ENCODE measurements at regions not wholly inside any gene's neighbourhood (a gene's known extent, or its start where the extent isn't known, plus 50 kb on each side); places are given as distances from the start of the nearest gene placed in this dataset.

DNA sequence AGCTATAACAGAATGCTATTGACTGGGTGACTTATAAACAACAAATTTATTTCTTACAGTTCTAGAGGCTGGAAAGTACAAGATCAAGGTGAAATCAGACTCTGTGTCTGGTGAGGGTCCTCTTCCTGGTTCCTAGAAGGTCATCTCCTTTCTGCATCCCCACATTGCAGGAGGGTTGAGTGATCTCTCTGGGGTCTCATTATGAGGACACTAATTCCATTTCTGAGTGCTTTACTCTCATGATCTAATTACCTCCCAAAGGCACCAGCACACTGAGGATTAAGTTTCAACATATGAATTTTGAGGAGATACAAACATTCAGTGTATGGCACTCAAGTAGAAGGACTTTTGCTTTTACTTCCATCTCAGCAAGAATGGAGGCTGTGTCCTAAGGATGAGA lies 534.1 kb upstream of the KCNMB2 start:
- no peak overlapping the region for H3K4me3 ChIP-seq (ENCODE audit: low read length)
- TF ChIP-seq, protein P1, sequence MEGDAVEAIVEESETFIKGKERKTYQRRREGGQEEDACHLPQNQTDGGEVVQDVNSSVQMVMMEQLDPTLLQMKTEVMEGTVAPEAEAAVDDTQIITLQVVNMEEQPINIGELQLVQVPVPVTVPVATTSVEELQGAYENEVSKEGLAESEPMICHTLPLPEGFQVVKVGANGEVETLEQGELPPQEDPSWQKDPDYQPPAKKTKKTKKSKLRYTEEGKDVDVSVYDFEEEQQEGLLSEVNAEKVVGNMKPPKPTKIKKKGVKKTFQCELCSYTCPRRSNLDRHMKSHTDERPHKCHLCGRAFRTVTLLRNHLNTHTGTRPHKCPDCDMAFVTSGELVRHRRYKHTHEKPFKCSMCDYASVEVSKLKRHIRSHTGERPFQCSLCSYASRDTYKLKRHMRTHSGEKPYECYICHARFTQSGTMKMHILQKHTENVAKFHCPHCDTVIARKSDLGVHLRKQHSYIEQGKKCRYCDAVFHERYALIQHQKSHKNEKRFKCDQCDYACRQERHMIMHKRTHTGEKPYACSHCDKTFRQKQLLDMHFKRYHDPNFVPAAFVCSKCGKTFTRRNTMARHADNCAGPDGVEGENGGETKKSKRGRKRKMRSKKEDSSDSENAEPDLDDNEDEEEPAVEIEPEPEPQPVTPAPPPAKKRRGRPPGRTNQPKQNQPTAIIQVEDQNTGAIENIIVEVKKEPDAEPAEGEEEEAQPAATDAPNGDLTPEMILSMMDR (conservative IDR thresholded peaks at IDR 0.05; ENCODE audit: low read depth, low read length) = no peak
- DNase-seq (ENCODE audit: low read depth) = no peak

DNA sequence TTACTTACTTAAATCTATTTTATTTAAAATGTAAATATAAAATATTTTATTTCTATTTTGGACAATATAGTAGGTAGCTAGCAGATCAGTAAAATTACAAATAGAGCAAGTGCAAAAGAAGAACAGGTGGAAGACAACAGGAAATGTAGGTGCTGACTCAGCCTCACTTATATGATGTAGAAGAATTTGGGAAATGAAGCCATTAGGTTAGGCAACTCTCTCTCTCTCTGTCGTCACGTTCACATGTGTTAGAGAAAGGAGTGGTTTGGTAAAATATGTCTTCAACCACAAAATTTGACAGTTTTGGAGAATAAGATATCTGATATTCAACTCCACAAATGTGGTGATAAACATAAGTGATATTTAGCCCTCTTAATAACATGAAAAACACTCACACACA lies 532.5 kb upstream of the KCNMB2 start:
- no peak for DNase-seq (ENCODE audit: low read depth)
- TF ChIP-seq, protein P1 (conservative IDR thresholded peaks at IDR 0.05; ENCODE audit: low read depth, low read length) = no peak

DNA sequence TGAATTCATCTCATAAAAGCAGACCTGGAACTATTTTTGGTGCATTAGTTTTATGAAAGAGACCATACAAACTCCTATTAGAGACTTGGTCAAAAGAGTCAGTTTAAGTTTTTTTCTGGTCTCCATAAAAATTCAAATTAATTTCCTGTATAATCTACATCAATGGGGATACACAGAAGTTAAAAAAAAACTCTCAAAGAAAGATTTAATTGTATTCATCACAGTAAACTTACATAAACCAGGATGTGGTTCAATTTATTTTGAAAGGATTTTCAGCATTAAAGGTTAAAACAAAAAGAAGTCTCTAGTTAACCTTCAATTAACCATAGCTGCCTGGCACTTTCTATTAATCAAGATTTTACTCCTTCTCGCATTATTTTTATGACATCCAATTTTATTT lies 530.3 kb upstream of the KCNMB2 start:
- TF ChIP-seq, protein P1 (conservative IDR thresholded peaks at IDR 0.05; ENCODE audit: low read depth, low read length) = no peak
- DNase-seq (ENCODE audit: low read depth) = no peak
- H3K4me3 ChIP-seq (ENCODE audit: low read length) = no peak overlapping the region

More for the DNA sequence above, 532.5 kb upstream of the KCNMB2 start:
- no peak overlapping the region for H3K4me3 ChIP-seq (ENCODE audit: low read length)

DNA sequence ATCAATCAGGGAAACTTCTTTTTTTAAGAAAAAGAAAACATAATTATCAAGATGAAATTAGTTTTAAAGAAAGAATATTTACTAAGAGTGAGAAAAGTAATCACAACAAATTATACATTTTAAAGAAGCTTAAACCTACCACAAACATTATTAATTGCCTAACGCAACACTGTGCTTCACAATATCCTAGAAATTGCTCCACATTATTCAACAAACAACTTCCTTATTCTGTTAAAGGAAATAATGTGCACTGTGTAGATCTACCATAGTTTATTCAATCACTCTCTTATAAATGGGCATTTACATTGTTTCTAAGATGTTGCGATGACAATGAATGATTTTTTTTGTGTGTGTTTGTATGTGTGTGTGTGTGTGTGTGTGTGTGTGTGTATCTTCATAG lies 525.9 kb upstream of the KCNMB2 start:
- no peak overlapping the region for H3K4me3 ChIP-seq (ENCODE audit: low read length)
- no peak for DNase-seq (ENCODE audit: low read depth)
- TF ChIP-seq, protein P1 (conservative IDR thresholded peaks at IDR 0.05; ENCODE audit: low read depth, low read length) = no peak

DNA sequence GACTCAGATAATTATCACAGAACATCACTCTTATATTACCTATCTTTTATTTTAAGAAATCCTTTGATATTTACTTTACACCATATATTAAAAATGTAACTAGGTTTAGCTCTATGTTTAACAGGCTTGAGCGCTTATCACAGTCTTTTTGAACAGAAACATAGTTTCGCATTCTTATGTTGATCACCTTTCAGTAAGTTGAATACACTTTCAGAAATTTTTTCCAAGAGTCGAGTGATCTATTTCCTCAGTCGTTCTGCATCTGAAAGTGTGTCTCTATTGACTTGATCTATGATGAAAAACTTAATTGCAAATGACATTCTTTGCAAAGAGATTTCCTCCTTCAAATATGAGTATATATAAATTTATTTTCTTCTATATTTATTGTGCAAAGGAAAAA lies 516.6 kb upstream of the KCNMB2 start:
- DNase-seq (ENCODE audit: low read depth) = no peak
- TF ChIP-seq, protein P1 (conservative IDR thresholded peaks at IDR 0.05; ENCODE audit: low read depth, low read length) = no peak

DNA sequence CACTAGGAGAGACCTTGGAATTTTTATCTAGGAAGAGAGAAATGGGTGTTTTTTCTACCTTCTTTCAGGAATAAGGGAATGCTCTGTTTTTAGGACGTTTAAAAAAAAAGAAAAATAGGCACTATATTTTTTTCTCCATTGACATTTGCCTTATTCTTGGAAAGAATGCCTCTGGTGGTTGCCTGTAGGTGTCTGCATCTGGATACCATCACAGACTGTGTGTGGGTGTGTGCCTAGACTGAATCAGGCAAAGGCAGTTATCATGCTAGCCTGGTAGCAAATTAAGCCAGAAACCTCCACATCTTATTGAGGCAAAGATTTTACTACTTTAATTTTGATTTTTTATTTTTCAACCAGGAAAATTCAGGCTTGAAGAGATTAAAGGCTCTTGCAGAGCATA lies 513.6 kb upstream of the KCNMB2 start:
- no peak for DNase-seq (ENCODE audit: low read depth)
- no peak overlapping the region for H3K4me3 ChIP-seq (ENCODE audit: low read length)

More for the DNA sequence above, 516.6 kb upstream of the KCNMB2 start:
- no peak overlapping the region for H3K4me3 ChIP-seq (ENCODE audit: low read length)

DNA sequence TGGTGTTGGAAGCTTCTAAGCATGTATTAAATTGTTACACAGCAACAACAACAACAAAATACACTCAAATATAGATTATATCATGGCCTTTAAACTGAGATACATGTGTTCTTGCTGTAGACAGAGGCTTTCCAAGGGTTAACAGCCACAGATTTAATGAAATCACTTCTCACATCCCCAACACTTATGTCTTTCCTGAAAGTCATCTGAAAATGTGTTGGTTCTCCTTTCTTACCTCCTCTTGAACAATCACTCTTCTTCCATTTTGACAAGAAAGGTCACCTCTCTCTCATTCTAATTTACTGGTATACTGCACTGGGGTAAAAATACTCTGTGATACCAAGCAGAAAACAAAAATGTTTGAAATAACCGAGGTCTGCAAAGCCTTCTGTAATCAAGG lies 507.3 kb upstream of the KCNMB2 start:
- no peak for DNase-seq (ENCODE audit: low read depth)
- H3K4me3 ChIP-seq (ENCODE audit: low read length) = no peak overlapping the region
- TF ChIP-seq, protein P1 (conservative IDR thresholded peaks at IDR 0.05; ENCODE audit: low read depth, low read length) = no peak

More for the DNA sequence above, 513.6 kb upstream of the KCNMB2 start:
- TF ChIP-seq, protein P1 (conservative IDR thresholded peaks at IDR 0.05; ENCODE audit: low read depth, low read length) = no peak
